Natural killer cell (primary cell): ENCODE measurements at regions not wholly inside any gene's neighbourhood (a gene's known extent, or its start where the extent isn't known, plus 50 kb on each side); places are given as distances from the start of the nearest gene placed in this dataset.
"Not testable (repeated sequence)": the region's sequence is repeated elsewhere in the genome, so short reads cannot be mapped to it uniquely, and the experiment has no call there.

Source experiments
- ATAC-seq, 3 donors: fragments of 150-1000 bp in 2 of 3; fragments of 200-7000 bp in 1 of 3; cut with Tn5 transposase; 1 replicate in 1 of 3; 2 replicates in 2 of 3; pipeline ENCODE4 v1.10.0; 2021; ENCODE audit warnings: mild to moderate bottlenecking in 2 of 3, moderate library complexity in 2 of 3
- DNase-seq, 2 donors: peaks; one replicate each; pipeline versions ENCODE4 v3.0.0 to v3.0.0-alpha.2; 2013 to 2021; ENCODE audit warnings: mixed read lengths in 1 of 2
- H3K27ac ChIP-seq: one replicate; pipeline ENCODE4 v1.5.1; 2013; ENCODE audit warnings: mild to moderate bottlenecking, low read length
- H3K27me3 ChIP-seq: one replicate; pipeline ENCODE4 v1.6.1; 2013; ENCODE audit warnings: low read length; ENCODE audit not compliant: control insufficient read depth, insufficient read depth
- H3K36me3 ChIP-seq: one replicate; pipeline ENCODE4 v1.6.1; 2013; ENCODE audit warnings: low read length; ENCODE audit not compliant: control insufficient read depth, insufficient read depth
- H3K4me1 ChIP-seq: one replicate; pipeline ENCODE4 v1.6.1; 2013; ENCODE audit warnings: low read length; ENCODE audit not compliant: control insufficient read depth, insufficient read depth
- H3K4me3 ChIP-seq: one replicate; pipeline ENCODE4 v1.5.1; 2013; ENCODE audit warnings: low read length
- H3K9me3 ChIP-seq: one replicate; pipeline ENCODE4 v1.6.1; 2013; ENCODE audit warnings: low read length; ENCODE audit not compliant: control insufficient read depth, insufficient read depth
- H3K27ac Mint-ChIP-seq, 2 donors: one replicate each; pipeline ENCODE4 v1.8.0; 2022; ENCODE audit warnings: mild to moderate bottlenecking in 2 of 2, mixed read lengths in 2 of 2, moderate library complexity in 1 of 2
- H3K27me3 Mint-ChIP-seq, 2 donors: one replicate each; pipeline ENCODE4 v1.8.0; 2022; ENCODE audit warnings: low read depth in 2 of 2, mixed read lengths in 2 of 2
- H3K36me3 Mint-ChIP-seq: one replicate; pipeline ENCODE4 v1.8.0; 2022; ENCODE audit warnings: mixed read lengths
- H3K4me1 Mint-ChIP-seq, 2 donors: one replicate each; pipeline ENCODE4 v1.8.0; 2022; ENCODE audit warnings: mixed read lengths in 2 of 2
- H3K4me3 Mint-ChIP-seq: one replicate; pipeline ENCODE4 v1.8.0; 2022; ENCODE audit warnings: mild to moderate bottlenecking, moderate library complexity, mixed read lengths
- H3K9me3 Mint-ChIP-seq, 2 donors: one replicate each; pipeline ENCODE4 v1.8.0; 2022; ENCODE audit warnings: mixed read lengths in 2 of 2
- WGBS: methylation state at CpG from one replicate; pipeline ENCODE4 v1.1.7; 2013; ENCODE audit warnings: missing lambda C conversion rate; ENCODE audit not compliant: insufficient coverage; 5-methylcytosine and 5-hydroxymethylcytosine counted together
- intact Hi-C: fragments of 100-400 bp; cut with micrococcal nuclease; formaldehyde crosslinking; loops from one replicate; pipeline ENCODE4 v1.14.2; 2022
- TF ChIP-seq, protein P1 (sequence below): fragments of 200-600 bp; IDR thresholded peaks from one replicate; pipeline ENCODE4 v1.8.0; 2022; ENCODE audit warnings: antibody characterized with exemption

DNA sequence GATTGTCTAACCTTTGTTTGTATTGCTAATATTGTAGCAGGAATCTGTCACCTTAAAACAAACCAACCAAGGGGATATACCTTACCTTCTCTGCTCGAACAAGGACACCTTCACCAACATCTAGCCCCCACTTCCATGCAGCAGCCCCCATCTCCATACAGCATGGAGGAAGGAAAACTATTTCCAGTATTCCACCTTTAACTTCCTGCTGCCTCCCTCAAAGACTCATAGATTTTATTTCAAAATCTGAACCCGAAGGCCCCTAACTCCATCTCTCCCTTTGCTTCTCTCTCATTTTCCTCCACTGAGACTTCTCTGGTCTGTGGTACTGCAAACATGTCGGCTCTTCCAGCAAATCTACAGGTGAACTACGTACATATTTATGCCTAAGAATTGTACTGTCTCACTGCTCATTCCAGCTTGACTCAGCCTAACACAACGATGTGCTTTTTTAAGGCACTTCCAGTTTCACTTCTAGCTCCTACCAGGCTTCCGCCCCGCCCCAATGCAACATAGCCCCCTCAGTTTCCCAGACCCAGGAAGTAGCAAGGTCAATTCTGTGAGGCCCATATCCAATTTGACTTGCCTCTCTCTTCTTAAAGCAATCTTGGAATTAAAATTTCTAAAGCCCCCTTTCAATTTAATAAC lies 70.7 kb upstream of the RNF38 start:
- 5% methylated on average over 7 of the region's 7 CpGs for WGBS
- no peaks in the 10 kb centered on the region for H3K36me3 Mint-ChIP-seq
- TF ChIP-seq, protein P1, sequence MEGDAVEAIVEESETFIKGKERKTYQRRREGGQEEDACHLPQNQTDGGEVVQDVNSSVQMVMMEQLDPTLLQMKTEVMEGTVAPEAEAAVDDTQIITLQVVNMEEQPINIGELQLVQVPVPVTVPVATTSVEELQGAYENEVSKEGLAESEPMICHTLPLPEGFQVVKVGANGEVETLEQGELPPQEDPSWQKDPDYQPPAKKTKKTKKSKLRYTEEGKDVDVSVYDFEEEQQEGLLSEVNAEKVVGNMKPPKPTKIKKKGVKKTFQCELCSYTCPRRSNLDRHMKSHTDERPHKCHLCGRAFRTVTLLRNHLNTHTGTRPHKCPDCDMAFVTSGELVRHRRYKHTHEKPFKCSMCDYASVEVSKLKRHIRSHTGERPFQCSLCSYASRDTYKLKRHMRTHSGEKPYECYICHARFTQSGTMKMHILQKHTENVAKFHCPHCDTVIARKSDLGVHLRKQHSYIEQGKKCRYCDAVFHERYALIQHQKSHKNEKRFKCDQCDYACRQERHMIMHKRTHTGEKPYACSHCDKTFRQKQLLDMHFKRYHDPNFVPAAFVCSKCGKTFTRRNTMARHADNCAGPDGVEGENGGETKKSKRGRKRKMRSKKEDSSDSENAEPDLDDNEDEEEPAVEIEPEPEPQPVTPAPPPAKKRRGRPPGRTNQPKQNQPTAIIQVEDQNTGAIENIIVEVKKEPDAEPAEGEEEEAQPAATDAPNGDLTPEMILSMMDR = no peak
- peaks cover 19% of the 10 kb centered on the region for H3K4me1 ChIP-seq
- peaks cover 27 to 34% of the 10 kb centered on the region in 2 donors for H3K4me1 Mint-ChIP-seq
- no peaks in the 10 kb centered on the region for H3K27me3 Mint-ChIP-seq
- H3K9me3 Mint-ChIP-seq = no peaks in the 10 kb centered on the region
- H3K4me3 Mint-ChIP-seq = peak overlapping the region; percentile 90
- peak overlapping the region; percentile 32 for H3K4me3 ChIP-seq
- H3K27ac Mint-ChIP-seq = peak overlapping the region; percentile 84 to 94
- H3K9me3 ChIP-seq = no peaks in the 10 kb centered on the region
- DNase-seq (peak; percentile 43 to 83), ATAC-seq (peak; percentile 90 to 95 (median 91))
- no peaks in the 10 kb centered on the region for H3K36me3 ChIP-seq
- intact Hi-C loops = loop anchor here (2.0 kb wide), 1 partner anchor 16 kb away; no protein-coding TSS in a partner anchor
- peak overlapping the region; percentile 78 for H3K27ac ChIP-seq
- H3K27me3 ChIP-seq = no peaks in the 10 kb centered on the region

DNA sequence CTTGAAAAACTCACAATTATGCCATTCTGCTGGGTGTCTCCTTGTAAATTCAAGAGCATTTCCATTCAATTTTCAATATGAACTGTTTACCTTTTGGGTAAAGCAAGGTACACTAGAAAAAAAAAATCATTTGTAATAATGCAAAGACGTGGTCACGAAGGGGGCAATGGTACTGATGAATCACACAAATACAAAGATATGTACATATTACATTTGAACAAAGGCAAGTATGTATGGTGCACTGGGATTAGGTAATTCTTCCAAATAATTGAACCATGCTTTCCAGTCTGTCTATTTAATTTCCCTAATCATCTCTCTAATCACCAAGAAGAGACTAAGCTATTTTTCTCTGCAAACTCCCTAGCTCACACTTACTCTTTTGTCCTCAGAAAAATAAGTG lies 63.4 kb upstream of the RNF38 start:
- Histone ChIP-seq H3K4me3 (no peak overlapping the region), H3K27me3 (no peaks in the 10 kb centered on the region), H3K4me1 (peaks cover 6% of the 10 kb centered on the region), H3K27ac (no peak overlapping the region), H3K9me3 (no peaks in the 10 kb centered on the region), H3K36me3 (no peaks in the 10 kb centered on the region)
- no CpG with 5 or more reads among the region's 2 CpGs for WGBS
- Mint-ChIP-seq H3K4me1 (peaks cover 44 to 49% of the 10 kb centered on the region in 2 donors), H3K4me3 (no peak overlapping the region), H3K27ac (peak overlapping the region in 1 of 2 donors; percentile 59), H3K9me3 (no peaks in the 10 kb centered on the region), H3K27me3 (no peaks in the 10 kb centered on the region), H3K36me3 (no peaks in the 10 kb centered on the region)
- no peak for DNase-seq
- no peak for ATAC-seq
- TF ChIP-seq, protein P1 = no peak
- intact Hi-C loops = no loop called here

DNA sequence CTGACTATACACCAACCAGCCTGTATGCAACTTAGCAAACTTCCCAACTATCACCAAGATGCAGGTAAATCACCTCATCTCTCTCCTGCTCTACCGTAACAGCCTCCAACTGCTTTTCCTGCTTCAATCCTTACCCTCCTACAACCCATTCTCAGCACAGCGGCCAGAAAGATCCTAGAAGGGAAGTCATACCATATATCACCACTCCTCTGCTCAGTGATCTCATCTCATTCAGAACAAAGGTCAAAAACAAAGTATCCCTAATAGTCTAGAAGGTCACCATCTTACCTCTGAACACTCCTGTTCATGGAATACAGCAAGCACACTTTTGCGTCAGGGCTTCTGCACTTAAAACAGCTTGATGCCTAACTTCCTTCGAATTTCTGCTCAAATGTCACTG lies 62.2 kb upstream of the RNF38 start:
- intact Hi-C loops = no loop called here
- Histone ChIP-seq H3K27me3 (no peaks in the 10 kb centered on the region), H3K4me3 (no peak overlapping the region), H3K9me3 (no peaks in the 10 kb centered on the region), H3K36me3 (no peaks in the 10 kb centered on the region), H3K4me1 (peaks cover 18% of the 10 kb centered on the region), H3K27ac (no peak overlapping the region)
- H3K9me3 Mint-ChIP-seq = no peaks in the 10 kb centered on the region
- H3K4me1 Mint-ChIP-seq = peaks cover 53 to 56% of the 10 kb centered on the region in 2 donors
- H3K27ac Mint-ChIP-seq = peak overlapping the region in 1 of 2 donors; percentile 11
- no peak for DNase-seq
- ATAC-seq = no peak
- no peaks in the 10 kb centered on the region for H3K36me3 Mint-ChIP-seq
- no peaks in the 10 kb centered on the region for H3K27me3 Mint-ChIP-seq
- no peak overlapping the region for H3K4me3 Mint-ChIP-seq
- TF ChIP-seq, protein P1 = no peak
- 97% methylated on average over 4 of the region's 4 CpGs for WGBS

DNA sequence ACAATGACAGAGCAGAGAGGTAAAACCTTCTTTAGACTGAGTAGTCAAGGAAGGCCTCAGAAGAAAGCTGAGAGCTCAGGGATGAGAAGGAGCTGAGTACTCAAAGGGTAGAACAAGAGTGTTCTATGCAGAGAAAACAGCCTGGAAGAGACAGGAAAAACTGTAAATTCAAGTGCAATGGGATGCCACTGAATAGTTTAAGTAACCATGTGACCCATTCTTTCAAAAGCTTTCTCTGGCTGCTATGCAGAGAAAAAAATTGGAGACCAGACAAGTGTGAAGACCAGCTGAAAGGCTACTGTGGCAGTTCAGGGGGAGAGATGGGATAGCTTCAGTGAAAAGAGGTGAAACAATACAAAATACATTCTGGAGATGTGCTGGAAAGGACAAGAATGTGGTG lies 61.3 kb upstream of the RNF38 start:
- H3K27me3 ChIP-seq = no peaks in the 10 kb centered on the region
- no peaks in the 10 kb centered on the region for H3K27me3 Mint-ChIP-seq
- peaks cover 62 to 66% of the 10 kb centered on the region in 2 donors for H3K4me1 Mint-ChIP-seq
- H3K9me3 Mint-ChIP-seq = no peaks in the 10 kb centered on the region
- TF ChIP-seq, protein P1 = no peak
- peaks cover 22% of the 10 kb centered on the region for H3K4me1 ChIP-seq
- ATAC-seq (no peak), DNase-seq (peak in 1 of 2 donors; percentile 26)
- no peak overlapping the region for H3K4me3 Mint-ChIP-seq
- H3K9me3 ChIP-seq = no peaks in the 10 kb centered on the region
- H3K36me3 Mint-ChIP-seq = no peaks in the 10 kb centered on the region
- intact Hi-C loops = no loop called here
- no peak overlapping the region for H3K4me3 ChIP-seq
- no peaks in the 10 kb centered on the region for H3K36me3 ChIP-seq
- peak overlapping the region; percentile 11 to 90 for H3K27ac Mint-ChIP-seq
- H3K27ac ChIP-seq = no peak overlapping the region

DNA sequence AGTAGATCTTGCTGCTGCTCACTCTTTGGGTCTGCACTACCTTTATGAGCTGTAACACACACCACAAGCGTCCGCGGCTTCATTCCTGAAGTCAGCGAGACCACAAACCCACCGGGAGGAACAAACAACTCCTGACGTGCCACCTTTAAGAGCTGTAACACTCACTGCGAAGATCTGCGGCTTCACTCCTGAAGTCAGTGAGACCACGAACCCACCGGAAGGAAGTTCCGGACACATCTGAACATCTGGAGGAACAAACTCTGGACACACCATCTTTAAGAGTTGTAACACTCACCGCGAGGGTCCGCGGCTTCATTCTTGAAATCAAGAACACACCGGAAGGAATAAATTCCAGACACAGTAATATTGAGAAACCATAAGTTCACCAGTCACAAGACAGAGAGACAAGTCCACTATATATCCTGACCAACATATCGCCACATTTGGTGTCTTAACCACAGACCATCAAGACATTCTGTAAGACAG lies 58.4 kb upstream of the RNF38 start:
- not testable (repeated sequence) for H3K36me3 Mint-ChIP-seq, H3K27me3 Mint-ChIP-seq, H3K9me3 Mint-ChIP-seq, H3K36me3 ChIP-seq, H3K9me3 ChIP-seq, H3K4me3 ChIP-seq, H3K27me3 ChIP-seq
- Histone ChIP-seq H3K4me1 (peaks cover 46% of the 10 kb centered on the region), H3K27ac (peak overlapping the region; percentile 50)
- Mint-ChIP-seq H3K4me3 (peak overlapping the region; percentile 76), H3K27ac (peak overlapping the region; percentile 90 to 92), H3K4me1 (peaks cover 55 to 59% of the 10 kb centered on the region in 2 donors)
- DNase-seq (peak; percentile 56 to 75), ATAC-seq (peak; percentile 61 to 72 (median 70))
- intact Hi-C loops = loop anchor here (2.0 kb wide), 1 partner anchor 30 kb away; no protein-coding TSS in a partner anchor
- WGBS = 2% methylated on average over 17 of the region's 17 CpGs
